A673 (cell line): ENCODE measurements at regions not wholly inside any gene's neighbourhood (a gene's known extent, or its start where the extent isn't known, plus 50 kb on each side); places are given as distances from the start of the nearest gene placed in this dataset.
A peak's percentile ranks its signal among the peaks of the same experiment; 100 is the strongest.

Experiments
- EZH2 ChIP-seq: fragments of 200-600 bp; sonication (generic); IDR thresholded peaks from 2 replicates; pipeline ENCODE4 v1.6.1; 2017; ENCODE audit warnings: borderline replicate concordance, low read depth, mild to moderate bottlenecking, mixed read lengths, antibody characterized with exemption, low read length; ENCODE audit not compliant: poor library complexity, severe bottlenecking
- TF ChIP-seq, protein P1 (sequence below): fragments of 300-800, 200-600 bp; sonication (generic); conservative IDR thresholded peaks from 2 replicates; pipeline ENCODE4 v1.5.1; 2017; ENCODE audit warnings: low read depth, mild to moderate bottlenecking, antibody characterized with exemption, low read length, moderate library complexity, mixed read lengths

DNA sequence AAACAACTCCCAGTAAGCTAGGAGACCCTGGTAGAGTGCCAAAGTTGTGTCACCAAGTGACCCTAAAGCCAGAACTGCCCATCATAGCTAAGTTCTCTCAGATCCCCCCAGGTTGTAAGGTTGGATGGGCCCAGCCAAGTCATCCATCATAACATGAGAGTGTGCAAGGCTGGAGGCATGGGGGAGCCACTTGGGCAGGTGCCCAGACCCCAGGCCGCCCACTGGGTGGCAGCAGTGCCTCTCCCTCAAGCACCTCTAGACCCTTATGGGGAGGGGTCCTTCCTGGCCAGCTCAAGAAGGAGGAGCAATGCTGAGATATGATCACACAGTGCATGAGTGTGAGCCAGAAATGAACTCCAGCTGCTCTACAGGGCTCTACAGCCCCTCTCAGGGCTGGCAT lies 154.5 kb downstream of the MYLK4 start:
- TF ChIP-seq EZH2: no peak
- TF ChIP-seq, protein P1, sequence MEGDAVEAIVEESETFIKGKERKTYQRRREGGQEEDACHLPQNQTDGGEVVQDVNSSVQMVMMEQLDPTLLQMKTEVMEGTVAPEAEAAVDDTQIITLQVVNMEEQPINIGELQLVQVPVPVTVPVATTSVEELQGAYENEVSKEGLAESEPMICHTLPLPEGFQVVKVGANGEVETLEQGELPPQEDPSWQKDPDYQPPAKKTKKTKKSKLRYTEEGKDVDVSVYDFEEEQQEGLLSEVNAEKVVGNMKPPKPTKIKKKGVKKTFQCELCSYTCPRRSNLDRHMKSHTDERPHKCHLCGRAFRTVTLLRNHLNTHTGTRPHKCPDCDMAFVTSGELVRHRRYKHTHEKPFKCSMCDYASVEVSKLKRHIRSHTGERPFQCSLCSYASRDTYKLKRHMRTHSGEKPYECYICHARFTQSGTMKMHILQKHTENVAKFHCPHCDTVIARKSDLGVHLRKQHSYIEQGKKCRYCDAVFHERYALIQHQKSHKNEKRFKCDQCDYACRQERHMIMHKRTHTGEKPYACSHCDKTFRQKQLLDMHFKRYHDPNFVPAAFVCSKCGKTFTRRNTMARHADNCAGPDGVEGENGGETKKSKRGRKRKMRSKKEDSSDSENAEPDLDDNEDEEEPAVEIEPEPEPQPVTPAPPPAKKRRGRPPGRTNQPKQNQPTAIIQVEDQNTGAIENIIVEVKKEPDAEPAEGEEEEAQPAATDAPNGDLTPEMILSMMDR: peak; percentile 52
